HCT116 (cell line): ENCODE measurements at regions not wholly inside any gene's neighbourhood (a gene's known extent, or its start where the extent isn't known, plus 50 kb on each side); places are given as distances from the start of the nearest gene placed in this dataset.

Source experiments
- ATAC-seq: fragments of 200-7000 bp; cut with Tn5 transposase; 2 replicates; pipeline ENCODE4 v1.9.1; 2020; ENCODE audit warnings: mild to moderate bottlenecking, moderate library complexity
- BruUV-seq: library from RNA; stranded (reverse); fragments of 400-500 nt; replicated peaks from 2 replicates; lab custom pipeline; 2021; lab: Mats Ljungman, UMichigan
- CTCF ChIA-PET: fragments of 300-600 bp; sonication (Branson Sonifier 250); formaldehyde crosslinking; loops from one replicate; lab custom pipeline; 2021; ENCODE audit warnings: antibody characterized with exemption; lab: Charles Lee
- POLR2A ChIA-PET: fragments of 300-600, 350-600 bp; sonication (Branson Sonifier 250); formaldehyde crosslinking; loops from one replicate; lab custom pipeline; 2021; ENCODE audit warnings: antibody characterized with exemption; lab: Charles Lee
- RAD21 ChIA-PET, 2 experiments: fragments of 300-600 bp; sonication (Branson Sonifier 250); formaldehyde crosslinking; loops; one replicate each; lab custom pipeline; 2023; ENCODE audit warnings: low total read pairs in 2 of 2; ENCODE audit not compliant: uncharacterized antibody in 2 of 2, unreplicated experiment in 2 of 2, low non-redundant PET in 1 of 2; lab: Charles Lee
- DNase-seq: peaks from one replicate; pipeline ENCODE4 v3.0.0-alpha.2; 2010; ENCODE audit warnings: low read depth, low spot score
- H2AFZ ChIP-seq: fragments of 200-600 bp; shearing (Covaris generic), sonication (generic); 2 replicates; pipeline ENCODE4 v1.6.1; 2017; ENCODE audit warnings: low read depth, mixed run types, mixed read lengths, antibody characterized with exemption, low read length; ENCODE audit not compliant: poor library complexity, severe bottlenecking
- H3K27ac ChIP-seq: 2 replicates; pipeline ENCODE4 v1.5.1; 2012; ENCODE audit warnings: low read depth, low read length
- H3K27me3 ChIP-seq: fragments of 200-600 bp; sonication (generic); 2 replicates; pipeline ENCODE4 v1.6.1; 2016; ENCODE audit warnings: mixed run types, low read length, mixed read lengths; ENCODE audit not compliant: insufficient read depth
- H3K36me3 ChIP-seq, 2 experiments: fragments of 200-500 bp in 1 of 2; fragments of 200-600 bp in 1 of 2; sonication (Bioruptor generic) in 1 of 2; sonication (generic) in 1 of 2; 2 replicates each; pipeline versions ENCODE4 v1.5.1 to v1.6.1; 2014 to 2016; ENCODE audit warnings: low read length in 2 of 2, inconsistent platforms in 1 of 2, mixed read lengths in 1 of 2, mixed run types in 1 of 2; ENCODE audit not compliant: insufficient read depth in 2 of 2, control insufficient read depth in 1 of 2
- H3K4me1 ChIP-seq, 2 experiments: fragments of 200-600 bp in 1 of 2; sonication (generic) in 1 of 2; 2 replicates each; pipeline versions ENCODE4 v1.5.1 to v1.6.1; 2012 to 2017; ENCODE audit warnings: low read length in 2 of 2, inconsistent platforms in 1 of 2, mild to moderate bottlenecking in 1 of 2, mixed read lengths in 1 of 2, mixed run types in 1 of 2, moderate library complexity in 1 of 2; ENCODE audit not compliant: insufficient read depth in 2 of 2, control insufficient read depth in 1 of 2
- H3K4me2 ChIP-seq: fragments of 200-600 bp; sonication (generic); 2 replicates; pipeline ENCODE4 v1.6.1; 2017; ENCODE audit warnings: mixed run types, low read length, mixed read lengths
- H3K4me3 ChIP-seq, 2 experiments: fragments of 200-600 bp in 1 of 2; sonication (generic) in 1 of 2; replicated peaks in 1 of 2; 2 replicates each; pipeline ENCODE4 v1.5.1; 2011 to 2016; ENCODE audit warnings: low read length in 2 of 2, control low read depth in 1 of 2, low read depth in 1 of 2, mild to moderate bottlenecking in 1 of 2, mixed read lengths in 1 of 2, mixed run types in 1 of 2
- H3K79me2 ChIP-seq: fragments of 200-600 bp; sonication (generic); 2 replicates; pipeline ENCODE4 v1.6.1; 2017; ENCODE audit warnings: mild to moderate bottlenecking, mixed run types, low read length, moderate library complexity, mixed read lengths; ENCODE audit not compliant: insufficient read depth
- H3K9ac ChIP-seq: fragments of 200-600 bp; sonication (generic); 2 replicates; pipeline ENCODE4 v1.6.1; 2016; ENCODE audit warnings: low read length, mixed read lengths
- H3K9me2 ChIP-seq: fragments of 200-600 bp; sonication (generic), shearing (Covaris generic); 2 replicates; pipeline ENCODE4 v1.6.1; 2017; ENCODE audit warnings: mixed run types, mild to moderate bottlenecking, moderate library complexity; ENCODE audit not compliant: insufficient read depth
- H3K9me3 ChIP-seq, 2 experiments: fragments of 200-500 bp in 1 of 2; fragments of 200-600 bp in 1 of 2; sonication (Bioruptor generic) in 1 of 2; sonication (generic) in 1 of 2; 2 replicates each; pipeline ENCODE4 v1.6.1; 2014 to 2017; ENCODE audit warnings: low read length in 2 of 2, mixed read lengths in 2 of 2, inconsistent platforms in 1 of 2, low read depth in 1 of 2, mild to moderate bottlenecking in 1 of 2, mixed run types in 1 of 2, moderate library complexity in 1 of 2; ENCODE audit not compliant: control insufficient read depth in 1 of 2, insufficient read depth in 1 of 2
- H4K20me1 ChIP-seq: fragments of 200-600 bp; sonication (generic), shearing (Covaris generic); 2 replicates; pipeline ENCODE4 v1.6.1; 2017; ENCODE audit warnings: mixed run types, mild to moderate bottlenecking, moderate library complexity; ENCODE audit not compliant: insufficient read depth
- CBX3 ChIP-seq: IDR thresholded peaks from 2 replicates; pipeline ENCODE4 v1.6.1; 2012; ENCODE audit warnings: low read depth
- CEBPB ChIP-seq: IDR thresholded peaks from 2 replicates; pipeline ENCODE4 v1.6.1; 2012; ENCODE audit warnings: low read depth
- EGR1 ChIP-seq: IDR thresholded peaks from 2 replicates; pipeline ENCODE4 v1.6.1; 2012; ENCODE audit warnings: low read depth
- ELF1 ChIP-seq: IDR thresholded peaks from 2 replicates; pipeline ENCODE4 v1.6.1; 2012; ENCODE audit warnings: low read depth, borderline replicate concordance
- EZH2 ChIP-seq: fragments of 200-600 bp; sonication (generic); IDR thresholded peaks from 2 replicates; pipeline ENCODE4 v1.6.1; 2017; ENCODE audit warnings: antibody characterized with exemption, mixed run types
- EZH2phosphoT487 ChIP-seq: fragments of 200-600 bp; IDR thresholded peaks from 2 replicates; pipeline ENCODE4 v1.6.1; 2018; ENCODE audit warnings: antibody characterized with exemption, borderline replicate concordance
- POLR2A ChIP-seq: IDR thresholded peaks from 2 replicates; pipeline ENCODE4 v1.7.0; 2011; ENCODE audit warnings: borderline replicate concordance; ENCODE audit not compliant: insufficient read depth, insufficient read length; ENCODE audit errors: extremely low read depth
- POLR2AphosphoS5 ChIP-seq: IDR thresholded peaks from 2 replicates; pipeline ENCODE4 v1.6.1; 2011; ENCODE audit warnings: mild to moderate bottlenecking, low read depth, low read length, moderate library complexity
- RAD21 ChIP-seq: IDR thresholded peaks from 2 replicates; pipeline ENCODE4 v1.6.1; 2012; ENCODE audit warnings: low read depth, mild to moderate bottlenecking
- SIN3A ChIP-seq: IDR thresholded peaks from 2 replicates; pipeline ENCODE4 v1.6.1; 2012; ENCODE audit warnings: low read depth
- SP1 ChIP-seq: IDR thresholded peaks from 2 replicates; pipeline ENCODE4 v1.6.1; 2012; ENCODE audit warnings: low read depth
- SRF ChIP-seq: IDR thresholded peaks from 2 replicates; pipeline ENCODE4 v1.6.1; 2012; ENCODE audit warnings: low read depth
- intact Hi-C: fragments of 100-400 bp; cut with micrococcal nuclease; formaldehyde crosslinking; loops from 2 replicates; pipeline ENCODE4 v1.10.0; 2022
- TF ChIP-seq, protein P1 (sequence below), 3 experiments: fragments of 200-600 bp in 1 of 3; sonication (generic) in 1 of 3; IDR thresholded peaks in 2 of 3; conservative IDR thresholded peaks in 1 of 3; 2 replicates each; pipeline ENCODE4 v1.5.1; 2012 to 2017; ENCODE audit warnings: low read depth in 2 of 3, low read length in 2 of 3, antibody characterized with exemption in 1 of 3, borderline replicate concordance in 1 of 3, control low read depth in 1 of 3, mild to moderate bottlenecking in 1 of 3, mixed read lengths in 1 of 3, mixed run types in 1 of 3, moderate library complexity in 1 of 3; ENCODE audit not compliant: insufficient read depth in 1 of 3
- TF ChIP-seq, protein P2 (sequence below): IDR thresholded peaks from 2 replicates; pipeline ENCODE4 v1.6.1; 2012; ENCODE audit warnings: low read depth
- TF ChIP-seq, protein P3 (sequence below): IDR thresholded peaks from 2 replicates; pipeline ENCODE4 v1.6.1; 2012

DNA sequence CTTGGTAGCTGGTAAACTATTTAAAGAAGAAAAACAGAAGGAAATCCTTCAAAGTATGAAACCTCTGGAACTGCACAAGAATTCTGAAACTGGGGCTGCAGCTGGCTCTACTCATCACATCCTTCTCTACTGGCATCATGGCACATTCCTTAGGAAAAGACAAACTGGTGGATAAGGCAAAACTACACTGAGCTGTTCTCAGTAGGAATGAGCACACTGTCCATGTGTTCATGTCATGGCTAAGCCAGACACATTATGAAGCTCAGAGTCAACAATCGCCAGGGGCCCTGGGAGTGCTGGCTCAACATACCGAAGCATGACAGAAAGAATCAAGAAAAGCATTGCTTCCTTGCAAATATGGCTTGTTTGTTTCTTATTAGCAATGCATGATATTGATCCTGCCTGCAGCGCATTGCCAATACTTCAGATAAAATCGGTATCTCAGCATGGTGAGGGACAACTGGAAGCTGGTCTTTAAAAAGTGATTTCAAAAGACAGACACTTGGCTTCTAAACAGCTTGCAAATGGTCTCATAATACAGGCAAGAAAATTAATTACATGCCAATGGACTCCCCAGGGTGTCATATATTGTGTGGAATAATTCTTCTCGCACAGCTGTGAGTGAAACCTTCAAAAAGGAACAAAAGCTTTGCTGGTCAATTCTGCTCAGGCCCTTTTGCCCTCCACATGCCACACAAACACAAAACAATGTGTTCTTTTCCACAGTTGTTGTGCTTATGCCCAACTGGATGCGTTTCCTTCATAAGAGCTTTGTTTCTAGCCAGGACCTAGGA, 300.2 kb upstream of the VCX start:
- H3K79me2 ChIP-seq = no peaks in the 10 kb centered on the region
- no TSS peak for BruUV-seq
- no peak overlapping the region for H2AFZ ChIP-seq
- H3K27me3 ChIP-seq = no peaks in the 10 kb centered on the region
- TF ChIP-seq SP1 = no peak
- no peak for TF ChIP-seq EGR1
- no peak for TF ChIP-seq POLR2A
- no peak for TF ChIP-seq SIN3A
- TF ChIP-seq, protein P1, sequence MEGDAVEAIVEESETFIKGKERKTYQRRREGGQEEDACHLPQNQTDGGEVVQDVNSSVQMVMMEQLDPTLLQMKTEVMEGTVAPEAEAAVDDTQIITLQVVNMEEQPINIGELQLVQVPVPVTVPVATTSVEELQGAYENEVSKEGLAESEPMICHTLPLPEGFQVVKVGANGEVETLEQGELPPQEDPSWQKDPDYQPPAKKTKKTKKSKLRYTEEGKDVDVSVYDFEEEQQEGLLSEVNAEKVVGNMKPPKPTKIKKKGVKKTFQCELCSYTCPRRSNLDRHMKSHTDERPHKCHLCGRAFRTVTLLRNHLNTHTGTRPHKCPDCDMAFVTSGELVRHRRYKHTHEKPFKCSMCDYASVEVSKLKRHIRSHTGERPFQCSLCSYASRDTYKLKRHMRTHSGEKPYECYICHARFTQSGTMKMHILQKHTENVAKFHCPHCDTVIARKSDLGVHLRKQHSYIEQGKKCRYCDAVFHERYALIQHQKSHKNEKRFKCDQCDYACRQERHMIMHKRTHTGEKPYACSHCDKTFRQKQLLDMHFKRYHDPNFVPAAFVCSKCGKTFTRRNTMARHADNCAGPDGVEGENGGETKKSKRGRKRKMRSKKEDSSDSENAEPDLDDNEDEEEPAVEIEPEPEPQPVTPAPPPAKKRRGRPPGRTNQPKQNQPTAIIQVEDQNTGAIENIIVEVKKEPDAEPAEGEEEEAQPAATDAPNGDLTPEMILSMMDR (IDR thresholded peaks at IDR 0.05 in 2 of 3, conservative IDR thresholded peaks at IDR 0.05 in 1 of 3; ENCODE audit: borderline replicate concordance in 1 of 3, insufficient read depth in 1 of 3, low read depth in 2 of 3, low read length in 2 of 3) = no peak
- ChIA-PET CTCF (no interaction called here), POLR2A (no interaction called here), RAD21 (no interaction called here)
- no peak overlapping the region for H3K9ac ChIP-seq
- H4K20me1 ChIP-seq = no peaks in the 10 kb centered on the region
- no peaks in the 10 kb centered on the region for H3K36me3 ChIP-seq
- no peaks in the 10 kb centered on the region for H3K9me2 ChIP-seq
- ATAC-seq (no peak), DNase-seq (no peak)
- no peaks in the 10 kb centered on the region for H3K4me1 ChIP-seq
- H3K4me2 ChIP-seq = no peak overlapping the region
- no peak overlapping the region for H3K4me3 ChIP-seq
- H3K27ac ChIP-seq = no peak overlapping the region
- H3K9me3 ChIP-seq = no peaks in the 10 kb centered on the region
- intact Hi-C loops = no loop called here

DNA sequence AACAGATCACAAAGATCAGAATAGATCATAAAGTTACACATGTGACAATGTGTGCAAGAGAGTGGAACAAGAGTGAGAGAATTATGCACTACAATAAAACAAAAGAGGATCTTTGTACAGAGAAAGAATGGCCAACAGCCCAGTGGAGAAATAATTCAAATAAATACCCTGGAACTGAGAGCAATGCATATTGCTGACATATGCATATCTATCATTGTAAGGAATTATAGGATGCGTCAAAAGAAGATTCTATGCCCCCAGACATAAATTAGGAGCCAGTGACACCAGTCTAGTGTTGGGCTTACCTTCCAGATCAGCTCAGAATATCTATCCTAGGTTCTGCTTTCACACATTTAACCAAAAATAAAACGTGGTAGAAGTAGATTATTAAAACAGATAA, 320.1 kb upstream of the VCX start:
- H3K9ac ChIP-seq = no peak overlapping the region
- no peaks in the 10 kb centered on the region for H4K20me1 ChIP-seq
- no peaks in the 10 kb centered on the region for H3K9me3 ChIP-seq
- no peak overlapping the region for H3K4me2 ChIP-seq
- no peaks in the 10 kb centered on the region for H3K4me1 ChIP-seq
- no peak overlapping the region for H3K4me3 ChIP-seq
- BruUV-seq = no TSS peak
- H3K27ac ChIP-seq = no peak overlapping the region
- no peaks in the 10 kb centered on the region for H3K27me3 ChIP-seq
- ChIA-PET CTCF (no interaction called here), RAD21 (no interaction called here), POLR2A (no interaction called here)
- no peaks in the 10 kb centered on the region for H3K79me2 ChIP-seq
- no peak for DNase-seq
- H3K9me2 ChIP-seq = no peaks in the 10 kb centered on the region
- intact Hi-C loops = no loop called here
- no peak for ATAC-seq
- no peak overlapping the region for H2AFZ ChIP-seq
- no peaks in the 10 kb centered on the region for H3K36me3 ChIP-seq
- TF ChIP-seq EZH2 = no peak
- TF ChIP-seq CEBPB = no peak
- TF ChIP-seq POLR2AphosphoS5 = no peak
- TF ChIP-seq RAD21 = no peak
- TF ChIP-seq, protein P2, sequence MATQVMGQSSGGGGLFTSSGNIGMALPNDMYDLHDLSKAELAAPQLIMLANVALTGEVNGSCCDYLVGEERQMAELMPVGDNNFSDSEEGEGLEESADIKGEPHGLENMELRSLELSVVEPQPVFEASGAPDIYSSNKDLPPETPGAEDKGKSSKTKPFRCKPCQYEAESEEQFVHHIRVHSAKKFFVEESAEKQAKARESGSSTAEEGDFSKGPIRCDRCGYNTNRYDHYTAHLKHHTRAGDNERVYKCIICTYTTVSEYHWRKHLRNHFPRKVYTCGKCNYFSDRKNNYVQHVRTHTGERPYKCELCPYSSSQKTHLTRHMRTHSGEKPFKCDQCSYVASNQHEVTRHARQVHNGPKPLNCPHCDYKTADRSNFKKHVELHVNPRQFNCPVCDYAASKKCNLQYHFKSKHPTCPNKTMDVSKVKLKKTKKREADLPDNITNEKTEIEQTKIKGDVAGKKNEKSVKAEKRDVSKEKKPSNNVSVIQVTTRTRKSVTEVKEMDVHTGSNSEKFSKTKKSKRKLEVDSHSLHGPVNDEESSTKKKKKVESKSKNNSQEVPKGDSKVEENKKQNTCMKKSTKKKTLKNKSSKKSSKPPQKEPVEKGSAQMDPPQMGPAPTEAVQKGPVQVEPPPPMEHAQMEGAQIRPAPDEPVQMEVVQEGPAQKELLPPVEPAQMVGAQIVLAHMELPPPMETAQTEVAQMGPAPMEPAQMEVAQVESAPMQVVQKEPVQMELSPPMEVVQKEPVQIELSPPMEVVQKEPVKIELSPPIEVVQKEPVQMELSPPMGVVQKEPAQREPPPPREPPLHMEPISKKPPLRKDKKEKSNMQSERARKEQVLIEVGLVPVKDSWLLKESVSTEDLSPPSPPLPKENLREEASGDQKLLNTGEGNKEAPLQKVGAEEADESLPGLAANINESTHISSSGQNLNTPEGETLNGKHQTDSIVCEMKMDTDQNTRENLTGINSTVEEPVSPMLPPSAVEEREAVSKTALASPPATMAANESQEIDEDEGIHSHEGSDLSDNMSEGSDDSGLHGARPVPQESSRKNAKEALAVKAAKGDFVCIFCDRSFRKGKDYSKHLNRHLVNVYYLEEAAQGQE = no peak
- no peak for TF ChIP-seq SRF
- no peak for TF ChIP-seq EZH2phosphoT487
- TF ChIP-seq, protein P3, sequence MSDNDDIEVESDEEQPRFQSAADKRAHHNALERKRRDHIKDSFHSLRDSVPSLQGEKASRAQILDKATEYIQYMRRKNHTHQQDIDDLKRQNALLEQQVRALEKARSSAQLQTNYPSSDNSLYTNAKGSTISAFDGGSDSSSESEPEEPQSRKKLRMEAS = no peak
- no peak for TF ChIP-seq CBX3
- TF ChIP-seq ELF1 = no peak
